GM21529 (cell line): ENCODE measurements at regions not wholly inside any gene's neighbourhood (a gene's known extent, or its start where the extent isn't known, plus 50 kb on each side); places are given as distances from the start of the nearest gene placed in this dataset.

ENCODE experiments used
- ATAC-seq: cut with Tn5 transposase; IDR thresholded peaks from one replicate; pipeline ENCODE4 v1.9.1; 2021; ENCODE audit not compliant: unreplicated experiment

- ATAC-seq = peak; percentile 95
These were observed 164.9 kb downstream of the DHX15 start for GRCh38 chr4:24419181-24420034.

GRCh38 chr4:24417206-24417605 is 167.1 kb downstream of the DHX15 start:
- ATAC-seq = no peak

GRCh38 chr4:24416293-24416692 is 168.1 kb downstream of the DHX15 start:
- ATAC-seq = no peak

- no peak for ATAC-seq
These were observed 171.0 kb downstream of the DHX15 start for GRCh38 chr4:24413311-24413784.

GRCh38 chr4:24411806-24412205 is 172.5 kb downstream of the DHX15 start:
- no peak for ATAC-seq

GRCh38 chr4:24411299-24411698 is 173.1 kb downstream of the DHX15 start:
- no peak for ATAC-seq

- ATAC-seq = no peak
These were observed 175.7 kb downstream of the DHX15 start for GRCh38 chr4:24408640-24409039.

- ATAC-seq = no peak
These were observed 178.4 kb downstream of the DHX15 start for GRCh38 chr4:24405926-24406325.

- no peak for ATAC-seq
These were observed 179.0 kb downstream of the DHX15 start for GRCh38 chr4:24405341-24405740.

- ATAC-seq = no peak
These were observed 180.1 kb downstream of the DHX15 start for GRCh38 chr4:24404281-24404680.

GRCh38 chr4:24403265-24403664 is 181.1 kb downstream of the DHX15 start:
- ATAC-seq = no peak

GRCh38 chr4:24400537-24400936 is 183.8 kb downstream of the DHX15 start:
- ATAC-seq = no peak

- no peak for ATAC-seq
These were observed 187.4 kb downstream of the DHX15 start for GRCh38 chr4:24396988-24397387.

GRCh38 chr4:24395937-24396336 is 188.4 kb downstream of the DHX15 start:
- ATAC-seq = no peak

- no peak for ATAC-seq
These were observed 190.3 kb downstream of the DHX15 start for GRCh38 chr4:24394041-24394440.

- ATAC-seq = no peak
These were observed 191.7 kb downstream of the DHX15 start for GRCh38 chr4:24392613-24393012.

- ATAC-seq = peak; percentile 98
These were observed 202.0 kb downstream of the DHX15 start for GRCh38 chr4:24382381-24382780.

- ATAC-seq = no peak
These were observed 203.2 kb downstream of the DHX15 start for GRCh38 chr4:24380957-24381665.

- no peak for ATAC-seq
These were observed 210.7 kb downstream of the DHX15 start for GRCh38 chr4:24373704-24374103.

- no peak for ATAC-seq
These were observed 211.5 kb downstream of the DHX15 start for GRCh38 chr4:24372881-24373280.

- ATAC-seq = no peak
These were observed 212.0 kb downstream of the DHX15 start for GRCh38 chr4:24372341-24372740.

GRCh38 chr4:24370421-24370820 is 213.9 kb downstream of the DHX15 start:
- ATAC-seq = no peak
